Tibial nerve (tissue), 4 donors: ENCODE measurements at regions not wholly inside any gene's neighbourhood (a gene's known extent, or its start where the extent isn't known, plus 50 kb on each side); places are given as distances from the start of the nearest gene placed in this dataset.

Source experiments
- DNase-seq, 2 donors: peaks; one replicate each; pipeline ENCODE4 v3.0.0-alpha.2; 2019; ENCODE audit warnings: low spot score in 2 of 2
- H3K27ac ChIP-seq, 4 donors: fragments of 200-600 bp; sonication (generic) in 3 of 4; one replicate each; pipeline ENCODE4 v1.5.1; 2017 to 2019; ENCODE audit warnings: mild to moderate bottlenecking in 1 of 4
- H3K27me3 ChIP-seq, 2 donors: fragments of 200-600 bp; sonication (generic) in 1 of 2; one replicate each; pipeline versions ENCODE4 v1.5.1 to v1.6.0; 2017 to 2019
- H3K36me3 ChIP-seq, 3 donors: fragments of 200-600 bp; sonication (generic); one replicate each; pipeline ENCODE4 v1.5.1; 2018 to 2019
- H3K4me1 ChIP-seq, 4 donors: fragments of 200-600 bp; sonication (generic) in 3 of 4; one replicate each; pipeline ENCODE4 v1.5.1; 2017 to 2019
- H3K4me3 ChIP-seq, 4 donors: fragments of 200-600 bp; sonication (generic) in 3 of 4; one replicate each; pipeline ENCODE4 v1.5.1; 2017 to 2019; ENCODE audit warnings: mild to moderate bottlenecking in 1 of 4, moderate library complexity in 1 of 4
- H3K9me3 ChIP-seq, 4 donors: fragments of 200-600 bp; sonication (generic) in 3 of 4; one replicate each; pipeline ENCODE4 v1.5.1; 2017 to 2019
- CTCF ChIP-seq, 5 experiments: fragments of 200-600 bp in 3 of 5; fragments of 450-650 bp in 2 of 5; sonication (generic) in 3 of 5; IDR thresholded peaks; one replicate each; pipeline ENCODE4 v1.5.1; 2016 to 2019; ENCODE audit warnings: antibody characterized with exemption in 5 of 5, mild to moderate bottlenecking in 3 of 5, moderate library complexity in 2 of 5
- EP300 ChIP-seq, 2 donors: sonication (generic); formaldehyde crosslinking; IDR thresholded peaks; one replicate each; pipeline ENCODE4 v1.6.1; 2017; ENCODE audit warnings: antibody characterized with exemption in 2 of 2, mild to moderate bottlenecking in 1 of 2
- POLR2A ChIP-seq, 2 donors: fragments of 450-650 bp; IDR thresholded peaks; one replicate each; pipeline ENCODE4 v1.6.1; 2017; ENCODE audit warnings: antibody characterized with exemption in 2 of 2, mild to moderate bottlenecking in 2 of 2, moderate library complexity in 2 of 2
- WGBS, 2 donors: methylation state at CpG; one replicate each; pipeline ENCODE4 v1.1.5; 2018; 5-methylcytosine and 5-hydroxymethylcytosine counted together

- DNase-seq = no peak
- no peaks in the 10 kb centered on the region for H3K27me3 ChIP-seq
- H3K36me3 ChIP-seq = no peaks in the 10 kb centered on the region
- no peaks in the 10 kb centered on the region for H3K9me3 ChIP-seq
- H3K27ac ChIP-seq = no peak overlapping the region
- 73 to 77% methylated on average over 3 of the region's 3 CpGs for WGBS, 2 donors
- TF ChIP-seq CTCF (IDR thresholded peaks at IDR 0.05) = no peak
- TF ChIP-seq EP300 (IDR thresholded peaks at IDR 0.05) = no peak
- TF ChIP-seq POLR2A (IDR thresholded peaks at IDR 0.05) = no peak
- H3K4me1 ChIP-seq = no peaks in the 10 kb centered on the region
- H3K4me3 ChIP-seq = no peak overlapping the region
Observed at GRCh38 chr13:109913936-109914510, 127.6 kb upstream of the IRS2 start.

GRCh38 chr13:109913186-109913585 lies 126.8 kb upstream of the IRS2 start:
- no peaks in the 10 kb centered on the region for H3K9me3 ChIP-seq
- no peak for TF ChIP-seq EP300 (IDR thresholded peaks at IDR 0.05)
- no peak for TF ChIP-seq CTCF (IDR thresholded peaks at IDR 0.05)
- no peak for TF ChIP-seq POLR2A (IDR thresholded peaks at IDR 0.05)

GRCh38 chr13:109910194-109910593 lies 123.8 kb upstream of the IRS2 start:
- Histone ChIP-seq H3K27me3 (no peaks in the 10 kb centered on the region), H3K9me3 (no peaks in the 10 kb centered on the region), H3K4me3 (no peak overlapping the region), H3K36me3 (no peaks in the 10 kb centered on the region), H3K4me1 (no peaks in the 10 kb centered on the region), H3K27ac (no peak overlapping the region)
- TF ChIP-seq POLR2A (IDR thresholded peaks at IDR 0.05) (no peak), EP300 (IDR thresholded peaks at IDR 0.05) (no peak), CTCF (IDR thresholded peaks at IDR 0.05) (no peak)
- DNase-seq = no peak
- 73% methylated on average over 5 of the region's 5 CpGs for WGBS, 2 donors

More at GRCh38 chr13:109913186-109913585, 126.8 kb upstream of the IRS2 start:
- 71 to 81% methylated on average over 1 of the region's 1 CpG for WGBS, 2 donors
- H3K36me3 ChIP-seq = no peaks in the 10 kb centered on the region
- no peak overlapping the region for H3K27ac ChIP-seq
- no peaks in the 10 kb centered on the region for H3K4me1 ChIP-seq
- H3K27me3 ChIP-seq = no peaks in the 10 kb centered on the region
- H3K4me3 ChIP-seq = no peak overlapping the region
- DNase-seq = no peak

GRCh38 chr13:109906976-109907375 lies 120.6 kb upstream of the IRS2 start:
- no peak for TF ChIP-seq POLR2A (IDR thresholded peaks at IDR 0.05)
- TF ChIP-seq CTCF (IDR thresholded peaks at IDR 0.05) = no peak
- no peak for TF ChIP-seq EP300 (IDR thresholded peaks at IDR 0.05)
- Histone ChIP-seq H3K36me3 (no peaks in the 10 kb centered on the region), H3K9me3 (no peaks in the 10 kb centered on the region), H3K27me3 (no peaks in the 10 kb centered on the region), H3K4me1 (no peaks in the 10 kb centered on the region), H3K4me3 (no peak overlapping the region), H3K27ac (no peak overlapping the region)
- WGBS, 2 donors = 58 to 61% methylated on average over 3 of the region's 3 CpGs
- no peak for DNase-seq

GRCh38 chr13:109904218-109904617 lies 117.8 kb upstream of the IRS2 start:
- TF ChIP-seq EP300 (IDR thresholded peaks at IDR 0.05) (no peak), CTCF (IDR thresholded peaks at IDR 0.05) (no peak)
- H3K36me3 ChIP-seq = no peaks in the 10 kb centered on the region
- no peaks in the 10 kb centered on the region for H3K27me3 ChIP-seq
- no peaks in the 10 kb centered on the region for H3K4me1 ChIP-seq
- 66 to 67% methylated on average over 4 of the region's 4 CpGs for WGBS, 2 donors
- no peaks in the 10 kb centered on the region for H3K9me3 ChIP-seq
- H3K4me3 ChIP-seq = no peak overlapping the region
- no peak for DNase-seq
- no peak overlapping the region for H3K27ac ChIP-seq
